Mesendoderm (in vitro differentiated cells): ENCODE measurements at regions not wholly inside any gene's neighbourhood (a gene's known extent, or its start where the extent isn't known, plus 50 kb on each side); places are given as distances from the start of the nearest gene placed in this dataset.

ENCODE experiments used
- DNase-seq: peaks from one replicate; pipeline ENCODE4 v3.0.0; 2013
- H2AK5ac ChIP-seq: 2 replicates; pipeline ENCODE4 v1.6.1; 2013; ENCODE audit warnings: low read length, inconsistent platforms
- H2BK120ac ChIP-seq: 2 replicates; pipeline ENCODE4 v1.6.1; 2013; ENCODE audit warnings: low read depth, mild to moderate bottlenecking, low read length, moderate library complexity, mixed read lengths
- H2BK15ac ChIP-seq: replicated peaks from 2 replicates; pipeline ENCODE4 v1.6.1; 2013; ENCODE audit warnings: low read depth, mild to moderate bottlenecking, moderate library complexity
- H2BK5ac ChIP-seq: 2 replicates; pipeline ENCODE4 v1.6.1; 2013; ENCODE audit warnings: low read length, inconsistent platforms
- H3K18ac ChIP-seq: 2 replicates; pipeline ENCODE4 v1.6.1; 2013; ENCODE audit warnings: mild to moderate bottlenecking, low read length, mixed read lengths
- H3K23ac ChIP-seq: one replicate; pipeline ENCODE4 v1.6.1; 2013; ENCODE audit warnings: low read length
- H3K27ac ChIP-seq: 2 replicates; pipeline ENCODE4 v1.5.1; 2013; ENCODE audit warnings: low read depth, mild to moderate bottlenecking, inconsistent platforms, low read length, moderate library complexity
- H3K27me3 ChIP-seq: 2 replicates; pipeline ENCODE4 v1.6.1; 2013; ENCODE audit warnings: low read length, control low read depth, mild to moderate bottlenecking, inconsistent platforms; ENCODE audit not compliant: insufficient read depth, poor library complexity
- H3K36me3 ChIP-seq: 2 replicates; pipeline ENCODE4 v1.6.1; 2013; ENCODE audit warnings: low read length, inconsistent platforms; ENCODE audit not compliant: control insufficient read depth, insufficient read depth
- H3K4ac ChIP-seq: one replicate; pipeline ENCODE4 v1.6.1; 2013; ENCODE audit warnings: low read depth, mild to moderate bottlenecking, low read length, moderate library complexity
- H3K4me1 ChIP-seq: 2 replicates; pipeline ENCODE4 v1.6.1; 2013; ENCODE audit warnings: low read depth, low read length, inconsistent platforms; ENCODE audit not compliant: control insufficient read depth
- H3K4me2 ChIP-seq: 2 replicates; pipeline ENCODE4 v1.6.1; 2013; ENCODE audit warnings: low read length
- H3K4me3 ChIP-seq: 2 replicates; pipeline ENCODE4 v1.5.1; 2013; ENCODE audit warnings: mild to moderate bottlenecking, low read length
- H3K56ac ChIP-seq: one replicate; pipeline ENCODE4 v1.6.1; 2013; ENCODE audit warnings: low read length
- H3K79me1 ChIP-seq: 2 replicates; pipeline ENCODE4 v1.6.1; 2013; ENCODE audit warnings: low read length, inconsistent platforms
- H3K79me2 ChIP-seq: 2 replicates; pipeline ENCODE4 v1.6.1; 2013; ENCODE audit warnings: mild to moderate bottlenecking, low read length; ENCODE audit not compliant: control insufficient read depth, insufficient read depth
- H3K9ac ChIP-seq: 2 replicates; pipeline ENCODE4 v1.6.1; 2013; ENCODE audit warnings: low read length, inconsistent platforms
- H4K5ac ChIP-seq: one replicate; pipeline ENCODE4 v1.6.1; 2013; ENCODE audit warnings: low read length
- H4K8ac ChIP-seq: one replicate; pipeline ENCODE4 v1.6.1; 2013; ENCODE audit warnings: low read depth, mild to moderate bottlenecking, control low read depth, low read length, moderate library complexity
- WGBS: extraction: QIAGEN DNeasy Blood & Tissue Kit; methylation state at CpG from one replicate; pipeline ENCODE4 v1.1.7; 2013; ENCODE audit warnings: low lambda C conversion rate, missing lambda C conversion rate; ENCODE audit not compliant: insufficient coverage; ENCODE audit errors: extremely low coverage; 5-methylcytosine and 5-hydroxymethylcytosine counted together

GRCh38 chr10:57168611-57169240 lies 807.7 kb upstream of the ZWINT start:
- no peak overlapping the region for H3K4ac ChIP-seq
- H3K9ac ChIP-seq = no peak overlapping the region
- no peaks in the 10 kb centered on the region for H3K4me1 ChIP-seq
- H4K8ac ChIP-seq = no peak overlapping the region
- no peaks in the 10 kb centered on the region for H3K79me2 ChIP-seq
- H2AK5ac ChIP-seq = no peak overlapping the region
- H3K27ac ChIP-seq = no peak overlapping the region
- H3K36me3 ChIP-seq = no peaks in the 10 kb centered on the region
- no peak overlapping the region for H2BK15ac ChIP-seq
- H2BK120ac ChIP-seq = no peak overlapping the region
- H3K79me1 ChIP-seq = no peaks in the 10 kb centered on the region
- H2BK5ac ChIP-seq = no peak overlapping the region
- no peak overlapping the region for H3K56ac ChIP-seq
- H3K18ac ChIP-seq = no peak overlapping the region
- no peak for DNase-seq
- no peaks in the 10 kb centered on the region for H3K27me3 ChIP-seq
- H3K4me2 ChIP-seq = no peak overlapping the region
- H3K23ac ChIP-seq = no peak overlapping the region
- no peak overlapping the region for H4K5ac ChIP-seq
- no CpG with 5 or more reads among the region's 4 CpGs for WGBS
- H3K4me3 ChIP-seq = no peak overlapping the region

GRCh38 chr10:57165671-57166070 lies 804.6 kb upstream of the ZWINT start:
- Histone ChIP-seq H2AK5ac (no peak overlapping the region), H3K27me3 (no peaks in the 10 kb centered on the region), H3K56ac (no peak overlapping the region), H3K4me2 (no peak overlapping the region), H3K23ac (no peak overlapping the region), H2BK15ac (no peak overlapping the region), H3K4ac (no peak overlapping the region), H3K4me1 (no peaks in the 10 kb centered on the region), H2BK120ac (no peak overlapping the region), H3K79me1 (no peaks in the 10 kb centered on the region), H2BK5ac (no peak overlapping the region), H4K5ac (no peak overlapping the region), H3K18ac (no peak overlapping the region), H3K36me3 (no peaks in the 10 kb centered on the region), H3K9ac (no peak overlapping the region), H4K8ac (no peak overlapping the region), H3K4me3 (no peak overlapping the region), H3K79me2 (no peaks in the 10 kb centered on the region), H3K27ac (no peak overlapping the region)
- no peak for DNase-seq
- no CpG with 5 or more reads among the region's 2 CpGs for WGBS

GRCh38 chr10:57162231-57162630 lies 801.2 kb upstream of the ZWINT start:
- no peaks in the 10 kb centered on the region for H3K36me3 ChIP-seq
- H3K79me1 ChIP-seq = no peaks in the 10 kb centered on the region
- DNase-seq = no peak
- no peaks in the 10 kb centered on the region for H3K27me3 ChIP-seq
- H3K4me2 ChIP-seq = no peak overlapping the region
- no peak overlapping the region for H2BK5ac ChIP-seq
- H3K23ac ChIP-seq = no peak overlapping the region
- WGBS = no CpG with 5 or more reads among the region's 4 CpGs
- H4K5ac ChIP-seq = no peak overlapping the region
- H3K27ac ChIP-seq = no peak overlapping the region
- no peak overlapping the region for H3K9ac ChIP-seq
- H4K8ac ChIP-seq = no peak overlapping the region
- no peak overlapping the region for H2BK15ac ChIP-seq
- H3K18ac ChIP-seq = no peak overlapping the region
- no peak overlapping the region for H3K56ac ChIP-seq
- H3K4me1 ChIP-seq = no peaks in the 10 kb centered on the region
- H3K4ac ChIP-seq = no peak overlapping the region
- H2AK5ac ChIP-seq = no peak overlapping the region
- no peak overlapping the region for H2BK120ac ChIP-seq
- no peaks in the 10 kb centered on the region for H3K79me2 ChIP-seq
- no peak overlapping the region for H3K4me3 ChIP-seq

GRCh38 chr10:57161157-57161556 lies 800.1 kb upstream of the ZWINT start:
- WGBS = no CpG with 5 or more reads among the region's 1 CpG
- no peak overlapping the region for H3K27ac ChIP-seq
- H2BK120ac ChIP-seq = no peak overlapping the region
- H2AK5ac ChIP-seq = no peak overlapping the region
- no peak overlapping the region for H3K56ac ChIP-seq
- H3K27me3 ChIP-seq = no peaks in the 10 kb centered on the region
- no peak for DNase-seq
- H3K18ac ChIP-seq = no peak overlapping the region
- no peak overlapping the region for H4K8ac ChIP-seq
- H2BK15ac ChIP-seq = no peak overlapping the region
- no peak overlapping the region for H2BK5ac ChIP-seq
- no peak overlapping the region for H4K5ac ChIP-seq
- H3K36me3 ChIP-seq = no peaks in the 10 kb centered on the region
- H3K9ac ChIP-seq = no peak overlapping the region
- no peaks in the 10 kb centered on the region for H3K79me1 ChIP-seq
- H3K4me3 ChIP-seq = no peak overlapping the region
- H3K23ac ChIP-seq = no peak overlapping the region
- no peaks in the 10 kb centered on the region for H3K79me2 ChIP-seq
- no peak overlapping the region for H3K4me2 ChIP-seq
- no peaks in the 10 kb centered on the region for H3K4me1 ChIP-seq
- H3K4ac ChIP-seq = no peak overlapping the region

- Histone ChIP-seq H3K4me1 (no peaks in the 10 kb centered on the region), H3K79me1 (no peaks in the 10 kb centered on the region), H3K27ac (no peak overlapping the region), H2BK5ac (no peak overlapping the region), H3K23ac (no peak overlapping the region), H3K4me2 (no peak overlapping the region), H3K36me3 (no peaks in the 10 kb centered on the region), H3K56ac (no peak overlapping the region), H4K8ac (no peak overlapping the region), H3K27me3 (peaks cover 10% of the 10 kb centered on the region), H3K18ac (no peak overlapping the region), H3K4ac (no peak overlapping the region), H2AK5ac (no peak overlapping the region), H4K5ac (no peak overlapping the region), H3K9ac (no peak overlapping the region), H2BK120ac (no peak overlapping the region), H3K4me3 (no peak overlapping the region), H3K79me2 (no peaks in the 10 kb centered on the region), H2BK15ac (no peak overlapping the region)
- DNase-seq = no peak
These were observed 784.5 kb upstream of the ZWINT start for GRCh38 chr10:57145548-57145947.

GRCh38 chr10:57142925-57143576 lies 782.0 kb upstream of the ZWINT start:
- Histone ChIP-seq H4K5ac (no peak overlapping the region), H3K4me3 (no peak overlapping the region), H3K4me2 (no peak overlapping the region), H3K4me1 (no peaks in the 10 kb centered on the region), H3K79me1 (no peaks in the 10 kb centered on the region), H3K23ac (no peak overlapping the region), H2BK5ac (no peak overlapping the region), H3K9ac (no peak overlapping the region), H3K27ac (no peak overlapping the region), H3K18ac (no peak overlapping the region), H3K27me3 (peaks cover 15% of the 10 kb centered on the region), H3K79me2 (no peaks in the 10 kb centered on the region), H2BK15ac (no peak overlapping the region), H4K8ac (no peak overlapping the region), H2BK120ac (no peak overlapping the region), H2AK5ac (no peak overlapping the region), H3K36me3 (no peaks in the 10 kb centered on the region), H3K56ac (no peak overlapping the region), H3K4ac (no peak overlapping the region)
- DNase-seq = peak; percentile 80
- no CpG with 5 or more reads among the region's 7 CpGs for WGBS
